IMR-90 (cell line): ENCODE measurements at regions not wholly inside any gene's neighbourhood (a gene's known extent, or its start where the extent isn't known, plus 50 kb on each side); places are given as distances from the start of the nearest gene placed in this dataset.

Source experiments
- ATAC-seq: fragments of 200-7000 bp; cut with Tn5 transposase; 2 replicates; pipeline ENCODE4 v1.9.1; 2020; ENCODE audit warnings: low read depth, mild to moderate bottlenecking, moderate library complexity
- BruUV-seq: library from RNA; stranded (reverse); fragments of 400-500 nt; replicated peaks from 2 replicates; lab custom pipeline; 2021; lab: Mats Ljungman, UMichigan
- CTCF ChIA-PET: fragments of 300-600 bp; formaldehyde crosslinking; extraction: SDS; loops from one replicate; lab custom pipeline; 2021; ENCODE audit warnings: antibody characterized with exemption; lab: Yijun Ruan, JAX
- POLR2A ChIA-PET: fragments of 300-600 bp; sonication (Branson Sonifier 250); formaldehyde crosslinking; loops from one replicate; lab custom pipeline; 2022; ENCODE audit warnings: antibody characterized with exemption; ENCODE audit not compliant: unreplicated experiment; lab: Charles Lee
- DNase-seq: peaks from one replicate; pipeline ENCODE4 v3.0.0; 2013
- H2AFZ ChIP-seq: replicated peaks from 2 replicates; pipeline ENCODE3; 2013; ENCODE audit warnings: low read length, mild to moderate bottlenecking; ENCODE audit not compliant: poor library complexity
- H2AK5ac ChIP-seq: 2 replicates; pipeline ENCODE4 v1.6.1; 2013; ENCODE audit warnings: low read depth, low read length, inconsistent platforms
- H2AK9ac ChIP-seq: replicated peaks from 2 replicates; pipeline ENCODE3; 2013; ENCODE audit warnings: mild to moderate bottlenecking, low read depth, low read length, moderate library complexity; ENCODE audit not compliant: poor library complexity
- H2BK120ac ChIP-seq: 2 replicates; pipeline ENCODE4 v1.6.1; 2013; ENCODE audit warnings: low read depth, low read length, inconsistent platforms
- H2BK15ac ChIP-seq: 3 replicates; pipeline ENCODE4 v1.6.1; 2013; ENCODE audit warnings: low read depth, low read length, inconsistent platforms
- H2BK20ac ChIP-seq: 2 replicates; pipeline ENCODE4 v1.6.1; 2013; ENCODE audit warnings: low read depth, mild to moderate bottlenecking, inconsistent platforms, low read length, moderate library complexity
- H2BK5ac ChIP-seq: 2 replicates; pipeline ENCODE4 v1.6.1; 2013; ENCODE audit warnings: mild to moderate bottlenecking, low read depth, low read length, inconsistent platforms; ENCODE audit not compliant: poor library complexity, severe bottlenecking
- H3K14ac ChIP-seq: replicated peaks from 2 replicates; pipeline ENCODE4 v1.6.1; 2013; ENCODE audit warnings: low read depth, low read length, inconsistent platforms
- H3K18ac ChIP-seq: 2 replicates; pipeline ENCODE4 v1.6.1; 2013; ENCODE audit warnings: low read depth, low read length, control low read depth
- H3K23ac ChIP-seq: 2 replicates; pipeline ENCODE4 v1.6.1; 2013; ENCODE audit warnings: low read depth, low read length, inconsistent platforms
- H3K27ac ChIP-seq: 2 replicates; pipeline ENCODE4 v1.5.1; 2013; ENCODE audit warnings: mild to moderate bottlenecking, control low read depth, low read length; ENCODE audit not compliant: insufficient read depth
- H3K27me3 ChIP-seq: 2 replicates; pipeline ENCODE4 v1.6.1; 2013; ENCODE audit warnings: low read length; ENCODE audit not compliant: control insufficient read depth, insufficient read depth
- H3K36me3 ChIP-seq: 2 replicates; pipeline ENCODE4 v1.6.1; 2013; ENCODE audit warnings: low read length, mixed read lengths; ENCODE audit not compliant: control insufficient read depth, insufficient read depth
- H3K4ac ChIP-seq: 2 replicates; pipeline ENCODE4 v1.6.1; 2013; ENCODE audit warnings: low read depth, low read length, inconsistent platforms
- H3K4me1 ChIP-seq: 2 replicates; pipeline ENCODE4 v1.6.1; 2013; ENCODE audit warnings: low read length, mixed read lengths; ENCODE audit not compliant: control insufficient read depth, insufficient read depth
- H3K4me2 ChIP-seq: 2 replicates; pipeline ENCODE4 v1.6.1; 2013; ENCODE audit warnings: low read depth, mild to moderate bottlenecking, control low read depth, low read length, moderate library complexity
- H3K4me3 ChIP-seq: 2 replicates; pipeline ENCODE4 v1.5.1; 2013; ENCODE audit warnings: low read depth, mild to moderate bottlenecking, control low read depth, low read length, moderate library complexity; ENCODE audit not compliant: insufficient read depth
- H3K56ac ChIP-seq: 2 replicates; pipeline ENCODE4 v1.6.1; 2013; ENCODE audit warnings: low read length, inconsistent platforms; ENCODE audit not compliant: insufficient read depth; ENCODE audit errors: extremely low read depth
- H3K79me1 ChIP-seq, 2 experiments: 2 replicates each; pipeline ENCODE4 v1.6.1; 2013; ENCODE audit warnings: low read length in 2 of 2, inconsistent platforms in 1 of 2, low read depth in 1 of 2
- H3K9ac ChIP-seq: 2 replicates; pipeline ENCODE4 v1.6.1; 2013; ENCODE audit warnings: low read depth, low read length, control low read depth
- H3K9me1 ChIP-seq: 2 replicates; pipeline ENCODE4 v1.6.1; 2013; ENCODE audit warnings: low read length, inconsistent platforms; ENCODE audit not compliant: insufficient read depth
- H3K9me3 ChIP-seq: 2 replicates; pipeline ENCODE4 v1.6.1; 2013; ENCODE audit warnings: low read length; ENCODE audit not compliant: control insufficient read depth, insufficient read depth
- H4K20me1 ChIP-seq: 2 replicates; pipeline ENCODE4 v1.6.1; 2013; ENCODE audit warnings: low read length, inconsistent platforms; ENCODE audit not compliant: insufficient read depth
- H4K5ac ChIP-seq: 2 replicates; pipeline ENCODE4 v1.6.1; 2013; ENCODE audit warnings: mild to moderate bottlenecking, low read depth, low read length, control low read depth
- H4K8ac ChIP-seq, 2 experiments: 2 replicates each; pipeline ENCODE4 v1.6.1; 2013; ENCODE audit warnings: low read depth in 2 of 2, low read length in 2 of 2, control low read depth in 1 of 2, inconsistent platforms in 1 of 2
- H4K91ac ChIP-seq: 2 replicates; pipeline ENCODE4 v1.6.1; 2013; ENCODE audit warnings: low read depth, low read length, inconsistent platforms; ENCODE audit not compliant: insufficient read depth
- BHLHE40 ChIP-seq: fragments of 150-350 bp; IDR thresholded peaks from 2 replicates; pipeline ENCODE4 v1.6.1; 2016; ENCODE audit warnings: mild to moderate bottlenecking, low read depth, low read length
- CEBPB ChIP-seq: IDR thresholded peaks from 2 replicates; pipeline ENCODE4 v1.6.1; 2012; ENCODE audit warnings: low read depth, low read length, improper control_type of control experiment
- CHD1 ChIP-seq: IDR thresholded peaks from 2 replicates; pipeline ENCODE4 v1.6.1; 2012; ENCODE audit warnings: low read depth, low read length, improper control_type of control experiment
- CTCF ChIP-seq: conservative IDR thresholded peaks from 2 replicates; pipeline ENCODE4 v1.5.1; 2012; ENCODE audit warnings: mild to moderate bottlenecking, low read depth, low read length, improper control_type of control experiment
- FOS ChIP-seq: fragments of 150-350 bp; IDR thresholded peaks from 2 replicates; pipeline ENCODE4 v1.6.1; 2016; ENCODE audit warnings: low read depth, low read length
- MAFK ChIP-seq: IDR thresholded peaks from 2 replicates; pipeline ENCODE4 v1.6.1; 2012; ENCODE audit warnings: low read depth, low read length, improper control_type of control experiment
- MAZ ChIP-seq: IDR thresholded peaks from 2 replicates; pipeline ENCODE4 v1.6.1; 2012; ENCODE audit warnings: low read depth, mild to moderate bottlenecking, low read length, improper control_type of control experiment, moderate library complexity, borderline replicate concordance
- NFE2L2 ChIP-seq: fragments of 150-350 bp; IDR thresholded peaks from 2 replicates; pipeline ENCODE4 v1.6.1; 2016; ENCODE audit warnings: low read depth, mild to moderate bottlenecking, low read length
- POLR2A ChIP-seq: IDR thresholded peaks from 2 replicates; pipeline ENCODE4 v1.6.1; 2012; ENCODE audit warnings: mild to moderate bottlenecking, low read depth, low read length
- RAD21 ChIP-seq: IDR thresholded peaks from 2 replicates; pipeline ENCODE4 v1.6.1; 2012; ENCODE audit warnings: low read length, improper control_type of control experiment
- RCOR1 ChIP-seq: IDR thresholded peaks from 2 replicates; pipeline ENCODE4 v1.6.1; 2012; ENCODE audit warnings: mild to moderate bottlenecking, low read length, improper control_type of control experiment; ENCODE audit not compliant: insufficient replicate concordance
- USF2 ChIP-seq: fragments of 150-350 bp; IDR thresholded peaks from 2 replicates; pipeline ENCODE4 v1.6.1; 2017; ENCODE audit warnings: mild to moderate bottlenecking, antibody characterized with exemption, low read length, low read depth
- WGBS, 2 experiments: methylation state at CpG; one replicate each; pipeline versions ENCODE4 v1.1.5 to v1.1.7; 2013; ENCODE audit warnings: missing lambda C conversion rate in 2 of 2; ENCODE audit not compliant: insufficient read length in 1 of 2; ENCODE audit errors: extremely low coverage in 2 of 2; 5-methylcytosine and 5-hydroxymethylcytosine counted together
- dilution Hi-C: fragments of 300-500 bp; cut with HindIII; formaldehyde crosslinking; loops from one replicate; pipeline ENCODE4 v1.14.3; 2018; ENCODE audit warnings: low sequenced_read_pairs; ENCODE audit not compliant: unreplicated experiment
- in situ Hi-C: fragments of 300-500 bp; cut with MboI; formaldehyde crosslinking; loops from 3 replicates; pipeline ENCODE4 v1.14.3; 2019; ENCODE audit warnings: low sequenced_read_pairs, inconsistent platforms, mixed read lengths
- intact Hi-C: fragments of 100-400 bp; cut with micrococcal nuclease; formaldehyde crosslinking; loops from 2 replicates; pipeline ENCODE4 v1.10.0; 2022

GRCh38 chr4:81651243-81651899 is 179.7 kb upstream of the RASGEF1B start:
- in situ Hi-C loops, result no loop called here
- dilution Hi-C loops, result no loop called here
- no peak overlapping the region for H2AFZ ChIP-seq
- H3K9ac ChIP-seq, result no peak overlapping the region
- H3K14ac ChIP-seq, result no peak overlapping the region
- no peak overlapping the region for H2BK120ac ChIP-seq
- no TSS peak for BruUV-seq
- no peak overlapping the region for H2BK15ac ChIP-seq
- intact Hi-C loops, result no loop called here
- no peaks in the 10 kb centered on the region for H3K27me3 ChIP-seq
- no peak for TF ChIP-seq RAD21
- TF ChIP-seq MAFK, result no peak
- no peak for TF ChIP-seq BHLHE40
- no peak for TF ChIP-seq USF2
- no peak for TF ChIP-seq MAZ
- TF ChIP-seq RCOR1, result no peak
- TF ChIP-seq POLR2A, result no peak
- no peak for TF ChIP-seq CTCF
- no peak for TF ChIP-seq FOS
- TF ChIP-seq NFE2L2, result no peak
- no peak for TF ChIP-seq CHD1
- no peak for TF ChIP-seq CEBPB
- no peaks in the 10 kb centered on the region for H3K36me3 ChIP-seq
- H3K27ac ChIP-seq, result no peak overlapping the region
- ChIA-PET POLR2A (no interaction called here), CTCF (no interaction called here)
- H4K5ac ChIP-seq, result no peak overlapping the region
- H4K91ac ChIP-seq, result no peak overlapping the region
- H3K18ac ChIP-seq, result no peak overlapping the region
- no CpG with 5 or more reads among the region's 1 CpG for WGBS, 2 experiments
- H2AK9ac ChIP-seq, result no peak overlapping the region
- H2BK5ac ChIP-seq, result no peak overlapping the region
- no peak overlapping the region for H3K4ac ChIP-seq
- H3K4me1 ChIP-seq, result no peaks in the 10 kb centered on the region
- H4K8ac ChIP-seq, result no peak overlapping the region
- no peaks in the 10 kb centered on the region for H3K9me1 ChIP-seq
- ATAC-seq (no peak), DNase-seq (no peak)
- no peaks in the 10 kb centered on the region for H4K20me1 ChIP-seq
- H2AK5ac ChIP-seq, result no peak overlapping the region
- no peaks in the 10 kb centered on the region for H3K79me1 ChIP-seq
- H2BK20ac ChIP-seq, result no peak overlapping the region
- no peak overlapping the region for H3K4me3 ChIP-seq
- no peak overlapping the region for H3K4me2 ChIP-seq
- no peaks in the 10 kb centered on the region for H3K9me3 ChIP-seq
- no peak overlapping the region for H3K56ac ChIP-seq
- H3K23ac ChIP-seq, result no peak overlapping the region
